Mesenchymal stem cell (in vitro differentiated cells and primary cell): ENCODE measurements at regions not wholly inside any gene's neighbourhood (a gene's known extent, or its start where the extent isn't known, plus 50 kb on each side); places are given as distances from the start of the nearest gene placed in this dataset.
"Not testable (repeated sequence)": the region's sequence is repeated elsewhere in the genome, so short reads cannot be mapped to it uniquely, and the experiment has no call there.

Experiments
- DNase-seq: peaks from one replicate; pipeline ENCODE4 v3.0.0-alpha.2; 2013
- H2AFZ ChIP-seq: one replicate; pipeline ENCODE4 v1.6.1; 2013; ENCODE audit warnings: low read depth, mild to moderate bottlenecking, control low read depth, inconsistent platforms, low read length, moderate library complexity
- H2AK5ac ChIP-seq: 2 replicates; pipeline ENCODE4 v1.6.1; 2013; ENCODE audit warnings: low read length, moderate library complexity, mild to moderate bottlenecking, inconsistent platforms; ENCODE audit not compliant: severe bottlenecking
- H2BK120ac ChIP-seq: one replicate; pipeline ENCODE4 v1.6.1; 2013; ENCODE audit warnings: low read depth, mild to moderate bottlenecking, inconsistent platforms, low read length, moderate library complexity
- H2BK12ac ChIP-seq, 2 experiments: one replicate each; pipeline ENCODE4 v1.6.1; 2013; ENCODE audit warnings: inconsistent platforms in 2 of 2, low read length in 2 of 2, mild to moderate bottlenecking in 2 of 2, moderate library complexity in 2 of 2, control low read depth in 1 of 2
- H2BK15ac ChIP-seq: one replicate; pipeline ENCODE4 v1.6.1; 2013; ENCODE audit warnings: mild to moderate bottlenecking, low read depth, inconsistent platforms; ENCODE audit not compliant: poor library complexity, severe bottlenecking
- H2BK5ac ChIP-seq: 2 replicates; pipeline ENCODE4 v1.6.1; 2013; ENCODE audit warnings: low read depth, mild to moderate bottlenecking, low read length, control low read depth, inconsistent platforms; ENCODE audit not compliant: poor library complexity, severe bottlenecking
- H3K14ac ChIP-seq, 2 experiments: one replicate each; pipeline ENCODE4 v1.6.1; 2013; ENCODE audit warnings: inconsistent platforms in 2 of 2, low read length in 2 of 2, control low read depth in 1 of 2, mild to moderate bottlenecking in 1 of 2, moderate library complexity in 1 of 2
- H3K18ac ChIP-seq, 2 experiments: one replicate each; pipeline ENCODE4 v1.6.1; 2013; ENCODE audit warnings: inconsistent platforms in 2 of 2, low read length in 2 of 2, control low read depth in 1 of 2, low read depth in 1 of 2, mild to moderate bottlenecking in 1 of 2
- H3K23ac ChIP-seq, 2 experiments: one replicate each; pipeline ENCODE4 v1.6.1; 2013; ENCODE audit warnings: inconsistent platforms in 2 of 2, low read length in 2 of 2, mild to moderate bottlenecking in 2 of 2, moderate library complexity in 2 of 2, control low read depth in 1 of 2
- H3K27ac ChIP-seq: 2 replicates; pipeline ENCODE4 v1.5.1; 2013; ENCODE audit warnings: mild to moderate bottlenecking, moderate library complexity, low read length, control low read depth, inconsistent platforms; ENCODE audit not compliant: poor library complexity, severe bottlenecking
- H3K27me3 ChIP-seq, 2 experiments: 2 replicates each; pipeline versions ENCODE4 v1.6.1 to v1.7.0; 2013; ENCODE audit warnings: low read length in 2 of 2, mild to moderate bottlenecking in 2 of 2, moderate library complexity in 2 of 2, control low read depth in 1 of 2, inconsistent platforms in 1 of 2; ENCODE audit not compliant: control insufficient read depth in 1 of 2, insufficient read depth in 1 of 2
- H3K36me3 ChIP-seq, 2 experiments: 2 replicates each; pipeline versions ENCODE4 v1.6.1 to v1.7.0; 2013; ENCODE audit warnings: low read length in 2 of 2, control low read depth in 1 of 2, inconsistent platforms in 1 of 2, low read depth in 1 of 2, mild to moderate bottlenecking in 1 of 2; ENCODE audit not compliant: insufficient read depth in 2 of 2, control insufficient read depth in 1 of 2
- H3K4ac ChIP-seq, 2 experiments: one replicate each; pipeline ENCODE4 v1.6.1; 2013; ENCODE audit warnings: inconsistent platforms in 2 of 2, low read length in 2 of 2, mild to moderate bottlenecking in 2 of 2, moderate library complexity in 2 of 2, control low read depth in 1 of 2, low read depth in 1 of 2
- H3K4me1 ChIP-seq: 2 replicates; pipeline ENCODE4 v1.6.1; 2013; ENCODE audit warnings: low read depth, low read length, control low read depth; ENCODE audit not compliant: control insufficient read depth, insufficient read depth
- H3K4me2 ChIP-seq: 2 replicates; pipeline ENCODE4 v1.6.1; 2013; ENCODE audit warnings: low read length, mild to moderate bottlenecking, inconsistent platforms; ENCODE audit not compliant: poor library complexity, severe bottlenecking
- H3K4me3 ChIP-seq, 2 experiments: 2 replicates each; pipeline versions ENCODE4 v1.5.1 to v1.7.0; 2013; ENCODE audit warnings: low read length in 2 of 2, mild to moderate bottlenecking in 2 of 2, control low read depth in 1 of 2, low read depth in 1 of 2; ENCODE audit not compliant: insufficient read depth in 1 of 2
- H3K79me1 ChIP-seq: replicated peaks from 2 replicates; pipeline ENCODE4 v1.6.1; 2013; ENCODE audit warnings: mild to moderate bottlenecking, control low read depth, low read length, inconsistent platforms; ENCODE audit not compliant: poor library complexity, severe bottlenecking
- H3K9ac ChIP-seq: 2 replicates; pipeline ENCODE4 v1.7.0; 2013; ENCODE audit warnings: mild to moderate bottlenecking, low read length, moderate library complexity
- H3K9me3 ChIP-seq: 2 replicates; pipeline ENCODE4 v1.7.0; 2013; ENCODE audit warnings: mild to moderate bottlenecking, low read length; ENCODE audit not compliant: control insufficient read depth
- H4K8ac ChIP-seq: one replicate; pipeline ENCODE4 v1.6.1; 2013; ENCODE audit warnings: inconsistent platforms, mild to moderate bottlenecking, low read length, moderate library complexity
- H4K91ac ChIP-seq: one replicate; pipeline ENCODE4 v1.6.1; 2013; ENCODE audit warnings: mild to moderate bottlenecking, low read length, inconsistent platforms
- whole genome bisulfite sequencing: methylation state at CpG from one replicate; pipeline ENCODE4 v1.1.7; 2013; ENCODE audit warnings: mixed read lengths; 5-methylcytosine and 5-hydroxymethylcytosine counted together

GRCh38 chr21:22192766-22193165 is 1194.6 kb downstream of the NCAM2 start:
- Histone ChIP-seq H3K4me1 (no peaks in the 10 kb centered on the region), H2AFZ (no peak overlapping the region), H2BK5ac (no peak overlapping the region), H3K4me2 (no peak overlapping the region), H3K18ac (no peak overlapping the region), H3K9me3 (peaks cover 2% of the 10 kb centered on the region), H3K36me3 (no peaks in the 10 kb centered on the region), H2BK120ac (no peak overlapping the region), H3K14ac (no peak overlapping the region), H2AK5ac (no peak overlapping the region), H3K4me3 (no peak overlapping the region), H3K27ac (no peak overlapping the region), H3K4ac (no peak overlapping the region), H2BK12ac (no peak overlapping the region), H3K23ac (no peak overlapping the region), H3K79me1 (no peaks in the 10 kb centered on the region), H4K8ac (no peak overlapping the region), H4K91ac (no peak overlapping the region), H2BK15ac (no peak overlapping the region), H3K27me3 (no peaks in the 10 kb centered on the region), H3K9ac (no peak overlapping the region)
- DNase-seq, result no peak
- 45% methylated on average over 1 of the region's 2 CpGs for WGBS

DNA sequence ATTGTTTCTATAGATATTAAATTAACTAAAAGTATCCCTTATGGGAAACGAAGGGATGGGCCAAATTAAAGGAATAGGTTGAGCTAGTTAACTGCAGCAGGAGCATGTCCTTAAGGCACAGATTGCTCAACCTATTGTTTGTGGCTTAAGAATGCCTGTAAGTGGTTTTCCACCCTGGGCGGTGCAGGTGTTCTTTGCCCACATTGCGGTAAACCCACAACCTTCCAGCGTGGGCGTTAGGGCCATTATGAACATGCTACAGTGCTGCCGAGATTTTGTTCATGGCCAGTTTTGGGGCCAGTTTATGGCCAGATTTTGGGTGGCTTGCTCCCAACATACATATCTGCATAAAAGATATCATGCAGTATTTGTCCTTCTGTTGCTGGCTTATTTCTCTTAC is 1196.8 kb downstream of the NCAM2 start:
- not testable (repeated sequence) for H3K27me3 ChIP-seq, H3K9ac ChIP-seq, H3K4me1 ChIP-seq, H2BK120ac ChIP-seq, H2BK12ac ChIP-seq, H2BK15ac ChIP-seq, H4K91ac ChIP-seq, H2AK5ac ChIP-seq, H3K18ac ChIP-seq, H3K14ac ChIP-seq, H2BK5ac ChIP-seq, H2AFZ ChIP-seq, DNase-seq, H3K4ac ChIP-seq, H3K36me3 ChIP-seq, H3K23ac ChIP-seq, H4K8ac ChIP-seq, H3K4me3 ChIP-seq, H3K9me3 ChIP-seq, H3K4me2 ChIP-seq, H3K27ac ChIP-seq, H3K79me1 ChIP-seq
- 89% methylated on average over 6 of the region's 6 CpGs for whole genome bisulfite sequencing

DNA sequence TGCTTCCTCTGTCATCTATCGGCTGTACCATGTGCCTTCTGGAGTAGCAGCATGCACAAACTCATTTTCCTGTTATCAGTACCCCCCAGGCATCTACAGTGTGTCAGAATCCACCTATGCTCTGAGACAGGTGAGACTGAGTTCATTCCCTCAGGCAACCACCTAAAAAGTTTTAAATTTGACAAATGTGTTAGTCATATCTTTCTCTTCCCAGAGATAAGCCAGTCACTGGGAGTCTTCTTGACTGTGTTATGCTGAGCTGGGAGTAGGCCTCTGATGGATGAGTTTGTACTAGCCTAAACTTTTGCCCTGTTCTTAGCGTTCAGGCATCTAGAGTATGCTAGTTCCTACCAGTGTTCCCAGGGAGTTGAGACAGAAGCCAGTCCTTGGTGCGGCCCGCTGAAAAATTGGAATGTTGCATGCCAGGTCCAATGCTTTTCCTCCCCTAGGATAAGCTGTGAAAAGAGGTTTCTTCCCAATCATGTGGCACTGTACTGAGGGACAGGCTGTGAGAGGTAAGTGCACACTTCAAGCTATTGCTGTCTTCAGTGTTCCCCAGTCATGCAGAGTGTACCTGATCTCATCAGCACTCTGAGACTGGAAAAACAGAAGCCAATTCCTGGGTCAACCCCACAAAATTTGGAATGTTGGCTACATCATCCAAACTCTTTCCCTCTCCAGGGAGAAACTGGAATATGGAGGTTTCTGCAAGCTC is 1202.3 kb downstream of the NCAM2 start:
- H3K14ac ChIP-seq, result no peak overlapping the region
- no peak overlapping the region for H2BK15ac ChIP-seq
- no peaks in the 10 kb centered on the region for H3K4me1 ChIP-seq
- no peak overlapping the region for H2AFZ ChIP-seq
- H3K27me3 ChIP-seq, result no peaks in the 10 kb centered on the region
- H3K18ac ChIP-seq, result no peak overlapping the region
- H3K4me3 ChIP-seq, result no peak overlapping the region
- no peak overlapping the region for H4K91ac ChIP-seq
- H4K8ac ChIP-seq, result no peak overlapping the region
- H2BK12ac ChIP-seq, result no peak overlapping the region
- H3K4me2 ChIP-seq, result no peak overlapping the region
- H2BK5ac ChIP-seq, result no peak overlapping the region
- no peak overlapping the region for H3K27ac ChIP-seq
- DNase-seq, result no peak
- H2AK5ac ChIP-seq, result no peak overlapping the region
- H2BK120ac ChIP-seq, result no peak overlapping the region
- H3K36me3 ChIP-seq, result no peaks in the 10 kb centered on the region
- H3K4ac ChIP-seq, result no peak overlapping the region
- 67% methylated on average over 4 of the region's 4 CpGs for WGBS
- no peak overlapping the region for H3K23ac ChIP-seq
- H3K9me3 ChIP-seq, result peaks cover 4% of the 10 kb centered on the region
- no peak overlapping the region for H3K9ac ChIP-seq
- no peaks in the 10 kb centered on the region for H3K79me1 ChIP-seq

DNA sequence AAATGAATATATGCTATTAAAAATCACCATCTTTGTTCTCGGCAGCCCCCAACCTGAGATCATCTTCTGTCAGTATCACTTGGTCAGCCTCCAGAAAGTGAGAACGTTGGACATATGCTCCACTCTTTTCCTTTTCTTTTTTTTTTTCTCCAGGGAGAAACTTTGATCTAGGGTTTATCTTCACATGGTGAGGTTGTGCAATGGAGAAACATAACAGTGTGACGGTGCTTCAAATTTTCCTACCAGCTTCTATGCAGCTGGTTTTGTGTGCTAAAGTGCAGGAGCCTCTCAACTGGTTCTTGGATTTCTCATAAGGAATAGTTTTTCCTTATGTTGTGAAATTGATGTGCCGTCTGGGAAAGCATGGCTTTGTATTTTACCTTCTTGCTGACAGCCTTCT is 1202.9 kb downstream of the NCAM2 start:
- WGBS, result 75% methylated on average over 3 of the region's 4 CpGs
- Histone ChIP-seq H3K27ac (no peak overlapping the region), H2AK5ac (no peak overlapping the region), H3K18ac (no peak overlapping the region), H3K9ac (no peak overlapping the region), H2BK12ac (no peak overlapping the region), H3K36me3 (no peaks in the 10 kb centered on the region), H3K79me1 (no peaks in the 10 kb centered on the region), H3K4ac (no peak overlapping the region), H3K4me2 (no peak overlapping the region), H2BK5ac (no peak overlapping the region), H3K4me1 (no peaks in the 10 kb centered on the region), H3K23ac (no peak overlapping the region), H3K9me3 (peaks cover 4% of the 10 kb centered on the region), H4K8ac (no peak overlapping the region), H2BK120ac (no peak overlapping the region), H2AFZ (no peak overlapping the region), H3K27me3 (no peaks in the 10 kb centered on the region), H3K4me3 (no peak overlapping the region), H2BK15ac (no peak overlapping the region), H3K14ac (no peak overlapping the region), H4K91ac (no peak overlapping the region)
- no peak for DNase-seq
